ENCODE measurements at regions not wholly inside any gene's neighbourhood (a gene's known extent, or its start where the extent isn't known, plus 50 kb on each side); places are given as distances from the start of the nearest gene placed in this dataset.
A peak's percentile ranks its signal among the peaks of the same experiment; 100 is the strongest.

DNA sequence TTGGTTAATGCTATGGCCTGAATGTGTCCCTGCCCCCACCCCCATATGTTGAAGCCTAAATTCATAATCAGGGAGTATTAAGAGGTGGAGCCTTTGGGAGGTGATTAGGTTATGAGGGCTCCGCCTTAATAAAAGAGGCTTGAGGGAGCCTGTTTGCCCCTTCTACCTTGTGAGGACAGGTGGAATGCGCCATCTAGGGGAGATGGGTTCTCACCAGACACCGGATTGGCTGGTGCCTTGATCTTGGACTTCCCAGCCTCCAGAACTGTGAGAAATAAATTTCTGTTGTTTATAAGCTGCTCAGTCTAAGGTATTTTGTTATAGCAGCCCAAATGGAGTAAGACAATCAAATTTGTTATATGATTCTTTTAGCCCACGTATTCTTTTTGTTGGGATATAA, 148.3 kb downstream of the PTCSC3 start:
- H3K4me2 ChIP-seq (ENCODE audit: low read length) = no peak overlapping the region
- H2AFZ ChIP-seq (ENCODE audit: low read length) = no peak overlapping the region
- no peak overlapping the region for H3K9ac ChIP-seq (ENCODE audit: low read length)
- H3K27me3 ChIP-seq (ENCODE audit: low read length) = peaks cover 56% of the 10 kb centered on the region
- peak; percentile 28 for DNase-seq
- H3K27ac ChIP-seq (ENCODE audit: low read length) = no peak overlapping the region
- H3K4me1 ChIP-seq (ENCODE audit: insufficient read depth, low read length) = no peaks in the 10 kb centered on the region
- no peaks in the 10 kb centered on the region for H4K20me1 ChIP-seq (ENCODE audit: low read length)
- ATAC-seq = no peak
- intact Hi-C loops (cut with micrococcal nuclease) = no loop called here
- ChIA-PET POLR2A (ENCODE audit: unreplicated experiment) (no interaction called here), CTCF (interaction anchor here (0.6 kb wide), 1 partner anchor 814 kb away, joined by 3 read pairs; no protein-coding TSS in a partner anchor)
- H3F3A ChIP-seq (ENCODE audit: low read length, unreplicated experiment) = no peaks in the 10 kb centered on the region
- no peaks in the 10 kb centered on the region for H3K9me2 ChIP-seq (replicated peaks; ENCODE audit: low read length)
- no peaks in the 10 kb centered on the region for H3K36me3 ChIP-seq (ENCODE audit: low read depth, low read length)
- H3K9me3 ChIP-seq (ENCODE audit: low read length) = no peaks in the 10 kb centered on the region
- BruUV-seq (replicated peaks) = no TSS peak
- no peak overlapping the region for H3K4me3 ChIP-seq (ENCODE audit: low read length)
- H3K79me2 ChIP-seq (ENCODE audit: low read length) = no peaks in the 10 kb centered on the region
- TF ChIP-seq, protein P1, sequence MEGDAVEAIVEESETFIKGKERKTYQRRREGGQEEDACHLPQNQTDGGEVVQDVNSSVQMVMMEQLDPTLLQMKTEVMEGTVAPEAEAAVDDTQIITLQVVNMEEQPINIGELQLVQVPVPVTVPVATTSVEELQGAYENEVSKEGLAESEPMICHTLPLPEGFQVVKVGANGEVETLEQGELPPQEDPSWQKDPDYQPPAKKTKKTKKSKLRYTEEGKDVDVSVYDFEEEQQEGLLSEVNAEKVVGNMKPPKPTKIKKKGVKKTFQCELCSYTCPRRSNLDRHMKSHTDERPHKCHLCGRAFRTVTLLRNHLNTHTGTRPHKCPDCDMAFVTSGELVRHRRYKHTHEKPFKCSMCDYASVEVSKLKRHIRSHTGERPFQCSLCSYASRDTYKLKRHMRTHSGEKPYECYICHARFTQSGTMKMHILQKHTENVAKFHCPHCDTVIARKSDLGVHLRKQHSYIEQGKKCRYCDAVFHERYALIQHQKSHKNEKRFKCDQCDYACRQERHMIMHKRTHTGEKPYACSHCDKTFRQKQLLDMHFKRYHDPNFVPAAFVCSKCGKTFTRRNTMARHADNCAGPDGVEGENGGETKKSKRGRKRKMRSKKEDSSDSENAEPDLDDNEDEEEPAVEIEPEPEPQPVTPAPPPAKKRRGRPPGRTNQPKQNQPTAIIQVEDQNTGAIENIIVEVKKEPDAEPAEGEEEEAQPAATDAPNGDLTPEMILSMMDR (conservative IDR thresholded peaks at IDR 0.05; ENCODE audit: low read depth, low read length) = peak; percentile 46; the same call in 1 of the 2 replicates
- no peak for TF ChIP-seq EZH2phosphoT487 (IDR thresholded peaks at IDR 0.05; ENCODE audit: borderline replicate concordance, low read length)

DNA sequence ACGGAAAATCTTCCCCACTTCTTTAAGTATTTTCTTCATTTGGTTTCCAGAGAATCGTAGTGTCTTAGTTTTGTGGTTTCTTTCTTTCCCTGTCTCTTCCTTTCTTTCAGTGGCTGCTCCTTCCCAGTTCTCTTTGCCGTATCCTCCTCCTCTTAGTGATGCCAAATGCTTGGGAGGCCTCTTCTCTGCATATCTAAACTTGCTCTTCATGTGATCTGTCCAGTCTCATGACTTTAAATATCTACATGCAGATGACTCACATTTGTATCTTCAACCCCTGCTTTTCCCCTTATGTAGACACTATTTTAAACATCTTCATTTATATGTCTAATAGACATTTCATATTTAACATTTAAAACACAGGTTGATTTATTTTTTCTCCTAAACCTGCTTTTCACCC, 149.2 kb downstream of the PTCSC3 start:
- no TSS peak for BruUV-seq (replicated peaks)
- intact Hi-C loops (cut with micrococcal nuclease) = no loop called here
- no peak for TF ChIP-seq EZH2phosphoT487 (IDR thresholded peaks at IDR 0.05; ENCODE audit: borderline replicate concordance, low read length)
- TF ChIP-seq EZH2 (IDR thresholded peaks at IDR 0.05; ENCODE audit: low read length, unreplicated experiment) = no peak
- TF ChIP-seq, protein P1 (conservative IDR thresholded peaks at IDR 0.05; ENCODE audit: low read depth, low read length) = no peak

DNA sequence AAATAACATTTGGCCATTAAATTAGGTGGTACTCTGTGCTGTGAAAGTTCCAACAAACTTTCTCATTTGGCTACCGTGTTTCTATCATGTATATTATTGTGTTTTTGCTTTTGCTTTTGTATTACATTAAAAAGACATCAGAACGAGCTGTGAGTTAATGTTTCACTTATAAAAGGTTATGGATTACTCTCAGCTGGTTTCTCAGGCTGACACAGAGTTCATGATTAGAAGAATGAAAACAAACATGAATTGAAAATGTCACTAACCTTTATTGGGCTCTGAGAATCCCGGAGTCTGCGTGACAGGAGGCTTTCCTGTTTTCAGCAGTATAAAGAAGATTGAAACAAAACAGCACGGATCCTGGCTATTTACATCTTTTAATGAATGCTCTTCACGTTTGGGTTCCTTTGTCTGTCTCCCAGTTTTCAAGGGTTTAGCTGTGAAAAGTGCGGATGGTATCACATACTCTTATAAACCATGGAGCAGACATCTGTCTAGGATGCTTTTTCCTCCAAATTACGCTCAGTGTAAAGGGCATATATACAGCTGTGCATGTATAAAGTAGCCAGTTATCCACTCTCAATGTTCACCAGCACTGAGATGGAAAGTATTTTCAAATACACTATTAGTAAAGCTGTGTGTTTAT, 153.6 kb downstream of the PTCSC3 start:
- H3K4me2 ChIP-seq (ENCODE audit: low read length) = no peak overlapping the region
- H3K4me1 ChIP-seq (ENCODE audit: insufficient read depth, low read length) = no peaks in the 10 kb centered on the region
- H3K36me3 ChIP-seq (ENCODE audit: low read depth, low read length) = no peaks in the 10 kb centered on the region
- H3K9me2 ChIP-seq (replicated peaks; ENCODE audit: low read length) = no peaks in the 10 kb centered on the region
- no peak overlapping the region for H2AFZ ChIP-seq (ENCODE audit: low read length)
- H3F3A ChIP-seq (ENCODE audit: low read length, unreplicated experiment) = no peaks in the 10 kb centered on the region
- TF ChIP-seq EZH2 (IDR thresholded peaks at IDR 0.05; ENCODE audit: low read length, unreplicated experiment) (no peak), EZH2phosphoT487 (IDR thresholded peaks at IDR 0.05; ENCODE audit: borderline replicate concordance, low read length) (no peak)
- TF ChIP-seq, protein P1 (conservative IDR thresholded peaks at IDR 0.05; ENCODE audit: low read depth, low read length) = no peak
- H3K4me3 ChIP-seq (ENCODE audit: low read length) = no peak overlapping the region
- intact Hi-C loops (cut with micrococcal nuclease) = no loop called here
- DNase-seq = no peak
- CTCF ChIA-PET = interaction anchor here (1.1 kb wide), 1 partner anchor 47 kb away, joined by 5 read pairs; no protein-coding TSS in a partner anchor
- ATAC-seq = no peak
- no peak overlapping the region for H3K9ac ChIP-seq (ENCODE audit: low read length)
- H4K20me1 ChIP-seq (ENCODE audit: low read length) = no peaks in the 10 kb centered on the region
- H3K79me2 ChIP-seq (ENCODE audit: low read length) = no peaks in the 10 kb centered on the region
- H3K27ac ChIP-seq (ENCODE audit: low read length) = no peak overlapping the region
- POLR2A ChIA-PET (ENCODE audit: unreplicated experiment) = no interaction called here
- H3K27me3 ChIP-seq (ENCODE audit: low read length) = peaks cover 77% of the 10 kb centered on the region
- H3K9me3 ChIP-seq (ENCODE audit: low read length) = no peaks in the 10 kb centered on the region
- BruUV-seq (replicated peaks) = no TSS peak

More for the DNA sequence above, 149.2 kb downstream of the PTCSC3 start:
- Histone ChIP-seq H3K27me3 (ENCODE audit: low read length) (peaks cover 62% of the 10 kb centered on the region), H3K36me3 (ENCODE audit: low read depth, low read length) (no peaks in the 10 kb centered on the region), H3K27ac (ENCODE audit: low read length) (no peak overlapping the region), H4K20me1 (ENCODE audit: low read length) (no peaks in the 10 kb centered on the region), H3K4me1 (ENCODE audit: insufficient read depth, low read length) (no peaks in the 10 kb centered on the region), H3K9me3 (ENCODE audit: low read length) (no peaks in the 10 kb centered on the region), H3F3A (ENCODE audit: low read length, unreplicated experiment) (no peaks in the 10 kb centered on the region), H3K9ac (ENCODE audit: low read length) (no peak overlapping the region), H3K9me2 (replicated peaks; ENCODE audit: low read length) (no peaks in the 10 kb centered on the region), H2AFZ (ENCODE audit: low read length) (no peak overlapping the region), H3K79me2 (ENCODE audit: low read length) (no peaks in the 10 kb centered on the region), H3K4me2 (ENCODE audit: low read length) (no peak overlapping the region), H3K4me3 (ENCODE audit: low read length) (no peak overlapping the region)
- POLR2A ChIA-PET (ENCODE audit: unreplicated experiment) = no interaction called here
- ATAC-seq (no peak), DNase-seq (no peak)
- CTCF ChIA-PET = no interaction called here
